Esophagus mucosa (tissue), 1 donor: ENCODE measurements at regions not wholly inside any gene's neighbourhood (a gene's known extent, or its start where the extent isn't known, plus 50 kb on each side); places are given as distances from the start of the nearest gene placed in this dataset.

Experiments
- ATAC-seq: fragments of 200-7000 bp; cut with Tn5 transposase; one replicate; pipeline ENCODE4 v1.9.1; 2020
- donor health status: DM: yes; HTN: yes; CAD: no.

GRCh38 chr16:26295625-26296304, 604.0 kb downstream of the HS3ST4 start:
- no peak for ATAC-seq

GRCh38 chr16:26301516-26301915, 609.8 kb downstream of the HS3ST4 start:
- no peak for ATAC-seq

- no peak for ATAC-seq
Observed at GRCh38 chr16:26316683-26317464, 625.1 kb downstream of the HS3ST4 start.

DNA sequence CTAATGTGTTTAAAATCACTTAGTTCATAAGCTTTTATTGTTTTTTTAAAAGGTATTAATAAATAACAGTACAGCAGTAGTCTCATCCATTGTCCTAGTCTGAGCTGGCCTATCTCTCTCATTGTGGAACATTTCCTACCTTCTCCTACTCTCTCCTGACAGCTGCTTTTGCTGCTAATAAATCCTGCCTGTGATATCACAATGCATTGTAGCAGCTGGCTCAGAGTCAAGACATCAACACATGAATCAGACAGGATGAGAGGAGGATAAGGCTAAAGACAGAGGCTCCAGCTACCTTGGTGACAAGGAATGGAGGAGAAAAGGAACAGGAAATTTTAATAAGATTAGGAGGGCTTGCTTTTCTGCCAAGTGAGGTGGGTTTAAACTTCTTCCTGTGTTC, 626.1 kb downstream of the HS3ST4 start:
- no peak for ATAC-seq

DNA sequence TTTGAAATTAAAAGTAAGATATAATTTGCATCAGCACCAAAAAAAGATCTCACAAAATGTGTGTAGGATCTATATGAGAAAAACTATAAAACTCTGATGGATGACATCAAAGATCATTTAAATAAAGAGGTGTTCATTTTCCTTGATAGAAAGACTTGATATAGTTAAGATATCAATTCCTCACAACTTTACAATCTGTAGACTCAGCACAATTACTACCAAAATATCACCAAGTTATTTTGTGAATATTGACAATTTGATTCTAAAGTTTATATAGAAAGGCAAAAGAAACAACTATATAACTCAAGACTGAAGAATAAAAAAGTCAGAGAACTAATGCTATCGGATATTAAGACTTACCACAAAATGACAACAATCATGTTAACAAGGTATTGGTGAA, 638.9 kb downstream of the HS3ST4 start:
- ATAC-seq: no peak

- no peak for ATAC-seq
Observed at GRCh38 chr16:26334218-26335111, 642.7 kb downstream of the HS3ST4 start.

- no peak for ATAC-seq
Observed at GRCh38 chr16:26335236-26335853, 643.6 kb downstream of the HS3ST4 start.

DNA sequence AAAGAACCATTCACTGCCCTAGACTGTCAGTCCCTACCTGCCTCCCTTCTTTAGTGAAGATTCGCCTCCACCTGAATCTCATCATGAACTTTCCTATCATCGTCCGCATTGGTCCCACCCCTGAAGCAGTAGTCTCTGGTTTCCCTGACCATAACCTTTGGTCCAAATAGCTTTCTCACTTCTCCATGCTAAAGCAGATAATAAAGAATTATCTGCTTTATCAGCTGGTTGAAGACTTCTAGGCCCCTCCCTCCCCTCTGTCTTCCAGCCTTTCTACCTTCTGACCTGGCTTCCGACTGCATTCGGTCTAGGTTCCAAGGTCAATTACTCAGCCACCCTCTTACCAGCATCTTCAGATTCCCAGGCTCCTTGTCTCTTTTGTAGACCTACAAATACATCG, 650.9 kb downstream of the HS3ST4 start:
- no peak for ATAC-seq

DNA sequence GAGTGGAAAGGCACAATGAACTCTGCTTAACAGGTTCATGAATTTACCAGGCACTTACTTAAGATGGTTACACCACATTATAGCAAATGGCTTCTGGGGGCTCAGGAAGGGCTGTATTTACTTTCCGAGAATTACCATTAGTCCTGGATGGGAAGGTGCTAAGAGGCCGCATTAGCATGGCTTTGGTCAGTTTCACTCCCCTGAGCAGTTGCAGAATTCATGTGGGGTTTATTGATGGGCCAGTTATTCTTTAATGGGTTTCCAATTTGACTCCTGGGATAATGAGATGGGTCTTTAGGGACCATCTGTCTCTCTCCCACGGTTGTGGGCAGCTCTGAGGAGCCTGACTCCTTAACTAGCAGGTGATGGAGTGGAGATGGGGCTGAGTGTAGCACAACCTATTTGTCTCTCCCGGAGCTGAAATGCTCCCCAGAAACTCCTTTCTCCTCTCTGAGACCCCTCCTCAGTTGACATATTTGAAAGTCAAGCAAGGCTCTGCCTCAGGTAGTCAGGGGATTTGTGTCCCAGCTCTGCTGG, 652.5 kb downstream of the HS3ST4 start:
- no peak for ATAC-seq

GRCh38 chr16:26344976-26345375, 653.2 kb downstream of the HS3ST4 start:
- ATAC-seq: no peak

DNA sequence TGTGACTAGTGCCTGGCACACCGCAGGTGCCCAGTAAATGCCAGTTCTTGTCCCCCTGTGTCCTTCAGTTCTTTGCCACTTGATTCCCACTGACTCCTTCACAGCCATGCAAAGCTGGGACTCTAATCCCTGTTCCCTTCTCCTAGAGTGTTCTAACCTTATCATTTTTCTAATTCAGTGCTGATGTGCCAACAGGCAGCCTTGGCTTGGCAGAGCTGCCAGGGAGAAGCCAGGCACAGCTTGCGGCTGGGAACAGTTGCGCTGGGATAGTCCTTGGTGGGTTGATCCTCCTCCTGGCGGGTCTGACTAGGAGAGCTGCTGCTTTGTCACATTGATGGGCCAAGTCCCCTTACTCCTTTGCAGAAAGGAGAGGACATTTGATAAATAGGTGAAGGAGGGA, 654.2 kb downstream of the HS3ST4 start:
- ATAC-seq: no peak

DNA sequence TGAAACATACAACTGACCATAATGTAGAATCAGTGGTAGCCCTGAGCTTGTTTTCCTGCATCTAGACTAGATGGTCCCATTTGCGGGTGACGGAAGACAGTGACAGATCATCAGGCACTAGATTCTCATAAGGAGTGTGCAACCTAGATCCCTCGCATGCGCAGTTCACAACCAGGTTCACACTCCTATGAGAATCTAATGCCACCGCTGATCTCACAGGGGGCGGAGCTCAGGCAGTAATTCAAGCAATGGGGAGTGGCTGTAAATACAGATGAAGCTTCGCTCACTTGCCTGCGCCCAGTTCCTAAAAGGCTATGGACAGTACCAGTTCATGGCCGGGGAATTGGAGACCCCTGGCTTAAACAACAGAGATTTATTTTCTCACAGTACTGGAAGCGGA, 656.3 kb downstream of the HS3ST4 start:
- no peak for ATAC-seq

- no peak for ATAC-seq
Observed at GRCh38 chr16:26360867-26361266, 669.1 kb downstream of the HS3ST4 start.

- ATAC-seq: no peak
Observed at GRCh38 chr16:26363581-26363980, 671.8 kb downstream of the HS3ST4 start.

DNA sequence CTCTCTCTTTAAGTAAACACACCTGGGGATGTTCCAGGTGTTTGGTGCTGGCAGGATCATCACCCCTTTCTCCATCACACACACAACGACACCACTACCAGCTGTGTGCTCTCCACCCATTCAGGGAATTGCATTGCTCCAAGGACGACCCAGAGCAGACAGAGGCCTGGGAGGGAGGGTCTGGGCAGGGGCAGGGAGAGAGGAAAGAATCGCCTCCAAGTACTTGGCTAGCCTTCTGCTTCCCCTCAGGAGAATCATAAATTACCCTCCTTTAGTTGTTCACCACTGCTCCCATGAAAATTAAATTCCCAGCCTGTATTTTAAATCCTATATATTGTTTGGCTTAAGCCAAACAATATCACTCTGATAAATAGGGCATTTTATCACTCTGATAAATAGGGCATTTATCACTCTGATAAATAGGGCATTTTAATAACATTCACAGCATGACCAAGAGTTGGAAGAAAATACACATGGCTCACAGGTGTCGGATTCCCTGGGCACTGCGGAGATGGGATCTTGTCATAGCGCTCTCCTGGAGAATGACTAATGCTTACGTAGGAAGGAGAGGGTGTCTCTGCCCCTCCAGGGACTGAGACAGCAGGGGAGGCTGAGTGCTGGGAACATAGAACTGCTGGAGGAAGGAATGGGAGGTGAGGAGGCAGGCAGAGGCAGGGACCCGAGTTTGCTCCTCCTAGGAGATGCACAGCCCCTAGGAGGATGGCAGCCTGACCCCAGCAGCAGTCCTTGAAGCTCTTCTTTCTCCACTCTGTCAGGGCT, 673.6 kb downstream of the HS3ST4 start:
- no peak for ATAC-seq

DNA sequence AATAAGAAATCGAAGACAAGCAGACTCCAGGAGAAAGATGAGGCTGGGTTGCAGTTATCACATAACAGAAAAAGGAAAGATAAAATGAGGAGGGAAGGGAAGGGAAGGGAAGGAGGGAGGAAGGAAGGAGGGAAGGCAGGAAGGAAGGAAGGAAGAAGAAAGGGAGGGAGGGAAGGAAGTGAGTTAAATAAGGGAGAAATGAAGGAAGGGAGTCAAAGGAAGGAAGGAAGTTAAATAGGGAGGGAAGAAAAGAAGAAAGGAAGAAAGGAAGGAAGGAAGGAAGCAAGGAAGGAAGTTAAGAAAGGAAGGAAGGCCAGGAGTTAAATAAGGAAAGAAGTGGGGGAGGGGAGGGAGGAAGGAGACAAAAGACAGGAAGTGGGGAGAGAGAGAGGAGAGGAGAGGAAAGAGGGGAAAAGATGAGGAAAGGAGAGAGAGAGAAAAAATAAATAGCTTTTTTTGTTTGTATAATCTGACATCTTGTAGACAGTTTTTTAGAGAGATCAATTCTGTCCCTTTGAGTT, 679.6 kb downstream of the HS3ST4 start:
- ATAC-seq: no peak

DNA sequence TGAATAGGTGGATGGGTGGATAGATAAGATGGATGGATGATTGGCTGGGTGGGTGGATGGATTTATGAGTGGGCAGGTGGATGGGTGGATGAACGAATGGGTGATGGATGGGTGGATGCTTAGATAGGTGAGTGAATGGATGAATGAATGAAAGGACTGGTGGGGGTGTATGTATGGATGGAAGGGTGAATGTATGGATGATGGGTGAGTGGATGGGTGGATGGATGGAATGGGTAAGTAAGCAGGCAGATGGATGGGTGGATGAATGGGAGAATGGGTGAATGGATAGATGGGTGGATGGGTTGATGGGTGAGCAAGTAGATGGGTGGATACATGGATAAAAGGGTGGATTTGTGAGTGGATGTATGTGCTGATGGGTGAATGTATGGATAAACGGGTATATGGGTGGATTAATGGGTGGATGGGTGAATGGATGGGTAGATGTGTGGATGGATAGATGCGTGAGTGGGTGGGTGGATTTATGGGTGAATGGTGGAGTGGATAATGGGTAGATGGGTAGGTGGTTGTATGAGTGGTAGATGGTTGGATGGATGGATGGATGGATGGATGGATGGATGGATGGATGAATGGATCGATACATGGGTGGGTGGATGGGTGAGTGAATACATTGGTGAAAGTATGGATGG, 682.6 kb downstream of the HS3ST4 start:
- peak; percentile 26 for ATAC-seq

GRCh38 chr16:26382586-26382985, 684.1 kb upstream of the C16orf82 start:
- ATAC-seq: no peak

DNA sequence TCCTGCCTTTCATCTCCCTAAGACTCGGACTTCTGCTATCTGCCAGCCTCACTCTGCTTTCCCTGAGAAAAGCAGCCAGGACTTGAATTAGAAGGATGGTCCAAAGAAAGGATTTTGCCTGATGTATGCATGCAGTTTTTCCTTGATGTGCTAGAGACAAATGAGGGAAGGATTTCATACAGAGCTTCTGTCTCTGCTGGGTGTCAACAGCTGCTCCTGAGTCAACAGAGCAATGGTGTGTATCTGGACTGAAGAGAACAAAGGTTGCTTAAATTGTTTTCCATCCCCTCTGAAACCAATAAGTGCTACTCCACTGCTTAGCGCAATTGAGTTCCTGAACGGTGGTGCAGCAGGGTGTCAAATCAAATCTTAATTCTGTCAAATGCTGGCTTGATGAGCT, 680.6 kb upstream of the C16orf82 start:
- no peak for ATAC-seq

GRCh38 chr16:26391833-26392232, 674.9 kb upstream of the C16orf82 start:
- ATAC-seq: no peak

GRCh38 chr16:26394409-26394808, 672.3 kb upstream of the C16orf82 start:
- no peak for ATAC-seq
